Mesenchymal stem cell (in vitro differentiated cells and primary cell): ENCODE measurements at regions not wholly inside any gene's neighbourhood (a gene's known extent, or its start where the extent isn't known, plus 50 kb on each side); places are given as distances from the start of the nearest gene placed in this dataset.

Experiments used
- DNase-seq: peaks from one replicate; pipeline ENCODE4 v3.0.0-alpha.2; 2013
- H2AFZ ChIP-seq: one replicate; pipeline ENCODE4 v1.6.1; 2013; ENCODE audit warnings: low read depth, mild to moderate bottlenecking, control low read depth, inconsistent platforms, low read length, moderate library complexity
- H2AK5ac ChIP-seq: 2 replicates; pipeline ENCODE4 v1.6.1; 2013; ENCODE audit warnings: low read length, moderate library complexity, mild to moderate bottlenecking, inconsistent platforms; ENCODE audit not compliant: severe bottlenecking
- H2BK120ac ChIP-seq: one replicate; pipeline ENCODE4 v1.6.1; 2013; ENCODE audit warnings: low read depth, mild to moderate bottlenecking, inconsistent platforms, low read length, moderate library complexity
- H2BK12ac ChIP-seq, 2 experiments: one replicate each; pipeline ENCODE4 v1.6.1; 2013; ENCODE audit warnings: inconsistent platforms in 2 of 2, low read length in 2 of 2, mild to moderate bottlenecking in 2 of 2, moderate library complexity in 2 of 2, control low read depth in 1 of 2
- H2BK15ac ChIP-seq: one replicate; pipeline ENCODE4 v1.6.1; 2013; ENCODE audit warnings: mild to moderate bottlenecking, low read depth, inconsistent platforms; ENCODE audit not compliant: poor library complexity, severe bottlenecking
- H2BK5ac ChIP-seq: 2 replicates; pipeline ENCODE4 v1.6.1; 2013; ENCODE audit warnings: low read depth, mild to moderate bottlenecking, low read length, control low read depth, inconsistent platforms; ENCODE audit not compliant: poor library complexity, severe bottlenecking
- H3K14ac ChIP-seq, 2 experiments: one replicate each; pipeline ENCODE4 v1.6.1; 2013; ENCODE audit warnings: inconsistent platforms in 2 of 2, low read length in 2 of 2, control low read depth in 1 of 2, mild to moderate bottlenecking in 1 of 2, moderate library complexity in 1 of 2
- H3K18ac ChIP-seq, 2 experiments: one replicate each; pipeline ENCODE4 v1.6.1; 2013; ENCODE audit warnings: inconsistent platforms in 2 of 2, low read length in 2 of 2, control low read depth in 1 of 2, low read depth in 1 of 2, mild to moderate bottlenecking in 1 of 2
- H3K23ac ChIP-seq, 2 experiments: one replicate each; pipeline ENCODE4 v1.6.1; 2013; ENCODE audit warnings: inconsistent platforms in 2 of 2, low read length in 2 of 2, mild to moderate bottlenecking in 2 of 2, moderate library complexity in 2 of 2, control low read depth in 1 of 2
- H3K27ac ChIP-seq: 2 replicates; pipeline ENCODE4 v1.5.1; 2013; ENCODE audit warnings: mild to moderate bottlenecking, moderate library complexity, low read length, control low read depth, inconsistent platforms; ENCODE audit not compliant: poor library complexity, severe bottlenecking
- H3K27me3 ChIP-seq, 2 experiments: 2 replicates each; pipeline versions ENCODE4 v1.6.1 to v1.7.0; 2013; ENCODE audit warnings: low read length in 2 of 2, mild to moderate bottlenecking in 2 of 2, moderate library complexity in 2 of 2, control low read depth in 1 of 2, inconsistent platforms in 1 of 2; ENCODE audit not compliant: control insufficient read depth in 1 of 2, insufficient read depth in 1 of 2
- H3K36me3 ChIP-seq, 2 experiments: 2 replicates each; pipeline versions ENCODE4 v1.6.1 to v1.7.0; 2013; ENCODE audit warnings: low read length in 2 of 2, control low read depth in 1 of 2, inconsistent platforms in 1 of 2, low read depth in 1 of 2, mild to moderate bottlenecking in 1 of 2; ENCODE audit not compliant: insufficient read depth in 2 of 2, control insufficient read depth in 1 of 2
- H3K4ac ChIP-seq, 2 experiments: one replicate each; pipeline ENCODE4 v1.6.1; 2013; ENCODE audit warnings: inconsistent platforms in 2 of 2, low read length in 2 of 2, mild to moderate bottlenecking in 2 of 2, moderate library complexity in 2 of 2, control low read depth in 1 of 2, low read depth in 1 of 2
- H3K4me1 ChIP-seq: 2 replicates; pipeline ENCODE4 v1.6.1; 2013; ENCODE audit warnings: low read depth, low read length, control low read depth; ENCODE audit not compliant: control insufficient read depth, insufficient read depth
- H3K4me2 ChIP-seq: 2 replicates; pipeline ENCODE4 v1.6.1; 2013; ENCODE audit warnings: low read length, mild to moderate bottlenecking, inconsistent platforms; ENCODE audit not compliant: poor library complexity, severe bottlenecking
- H3K4me3 ChIP-seq, 2 experiments: 2 replicates each; pipeline versions ENCODE4 v1.5.1 to v1.7.0; 2013; ENCODE audit warnings: low read length in 2 of 2, mild to moderate bottlenecking in 2 of 2, control low read depth in 1 of 2, low read depth in 1 of 2; ENCODE audit not compliant: insufficient read depth in 1 of 2
- H3K79me1 ChIP-seq: replicated peaks from 2 replicates; pipeline ENCODE4 v1.6.1; 2013; ENCODE audit warnings: mild to moderate bottlenecking, control low read depth, low read length, inconsistent platforms; ENCODE audit not compliant: poor library complexity, severe bottlenecking
- H3K9ac ChIP-seq: 2 replicates; pipeline ENCODE4 v1.7.0; 2013; ENCODE audit warnings: mild to moderate bottlenecking, low read length, moderate library complexity
- H3K9me3 ChIP-seq: 2 replicates; pipeline ENCODE4 v1.7.0; 2013; ENCODE audit warnings: mild to moderate bottlenecking, low read length; ENCODE audit not compliant: control insufficient read depth
- H4K8ac ChIP-seq: one replicate; pipeline ENCODE4 v1.6.1; 2013; ENCODE audit warnings: inconsistent platforms, mild to moderate bottlenecking, low read length, moderate library complexity
- H4K91ac ChIP-seq: one replicate; pipeline ENCODE4 v1.6.1; 2013; ENCODE audit warnings: mild to moderate bottlenecking, low read length, inconsistent platforms
- WGBS: methylation state at CpG from one replicate; pipeline ENCODE4 v1.1.7; 2013; ENCODE audit warnings: mixed read lengths; 5-methylcytosine and 5-hydroxymethylcytosine counted together

DNA sequence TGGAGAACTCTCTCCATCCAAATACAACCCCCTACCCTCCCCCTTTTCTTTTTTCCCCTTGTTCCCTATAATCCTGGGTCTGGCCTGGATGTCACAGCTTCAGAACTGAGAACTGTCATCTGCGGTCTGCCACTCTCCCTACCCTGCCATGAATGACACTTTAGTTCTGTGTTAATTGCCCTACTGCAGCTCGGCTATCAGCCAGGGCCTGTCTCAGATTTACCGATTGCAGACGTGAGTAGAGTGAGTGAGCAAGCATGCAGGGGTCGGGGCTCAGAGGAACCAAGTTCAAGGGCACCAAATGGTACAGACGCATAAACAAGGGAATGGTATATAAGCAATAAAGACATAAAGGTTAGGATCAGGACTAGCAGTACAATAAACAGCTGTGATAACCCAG lies 967.8 kb downstream of the BCL11A start:
- Histone ChIP-seq H3K36me3 (no peaks in the 10 kb centered on the region), H2AFZ (no peak overlapping the region), H3K23ac (no peak overlapping the region), H2BK15ac (no peak overlapping the region), H2BK12ac (no peak overlapping the region), H3K27me3 (no peaks in the 10 kb centered on the region), H3K14ac (no peak overlapping the region), H3K4me3 (no peak overlapping the region), H3K4me1 (no peaks in the 10 kb centered on the region), H3K9me3 (no peaks in the 10 kb centered on the region), H4K91ac (no peak overlapping the region), H2AK5ac (no peak overlapping the region), H3K9ac (no peak overlapping the region), H3K4me2 (no peak overlapping the region), H3K18ac (no peak overlapping the region), H4K8ac (no peak overlapping the region), H2BK5ac (no peak overlapping the region), H3K4ac (no peak overlapping the region), H3K27ac (no peak overlapping the region), H2BK120ac (no peak overlapping the region), H3K79me1 (no peaks in the 10 kb centered on the region)
- DNase-seq: no peak
- WGBS: 3% methylated on average over 5 of the region's 6 CpGs

DNA sequence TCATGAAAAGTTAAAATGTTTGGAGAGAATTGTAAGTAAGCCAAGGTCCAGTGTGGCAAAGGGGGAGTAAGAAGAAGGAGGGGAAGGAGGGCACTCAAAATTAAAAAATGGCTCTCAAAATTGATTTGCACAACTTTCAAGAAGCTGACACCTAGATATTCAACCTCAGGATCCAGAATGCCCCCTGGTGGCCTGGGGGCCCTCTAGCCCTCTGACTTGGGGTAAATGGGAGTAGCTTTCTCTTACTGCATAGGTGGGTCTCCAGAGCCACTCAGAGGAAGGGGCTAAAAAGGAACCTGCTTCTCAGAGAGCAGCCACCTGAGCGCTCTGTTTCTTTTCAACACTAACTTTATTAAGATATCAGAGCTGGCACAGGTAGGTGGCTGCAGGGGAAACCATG lies 968.5 kb downstream of the BCL11A start:
- Histone ChIP-seq H2AK5ac (no peak overlapping the region), H2BK120ac (no peak overlapping the region), H3K27ac (no peak overlapping the region), H3K4me1 (no peaks in the 10 kb centered on the region), H3K4me2 (no peak overlapping the region), H3K9me3 (no peaks in the 10 kb centered on the region), H3K18ac (no peak overlapping the region), H4K8ac (no peak overlapping the region), H3K79me1 (no peaks in the 10 kb centered on the region), H4K91ac (no peak overlapping the region), H3K27me3 (no peaks in the 10 kb centered on the region), H3K4ac (no peak overlapping the region), H3K14ac (no peak overlapping the region), H2BK5ac (no peak overlapping the region), H2AFZ (no peak overlapping the region), H2BK15ac (no peak overlapping the region), H3K23ac (no peak overlapping the region), H3K4me3 (no peak overlapping the region), H3K36me3 (no peaks in the 10 kb centered on the region), H2BK12ac (no peak overlapping the region), H3K9ac (no peak overlapping the region)
- WGBS: no CpG with 5 or more reads among the region's 1 CpG
- DNase-seq: no peak

DNA sequence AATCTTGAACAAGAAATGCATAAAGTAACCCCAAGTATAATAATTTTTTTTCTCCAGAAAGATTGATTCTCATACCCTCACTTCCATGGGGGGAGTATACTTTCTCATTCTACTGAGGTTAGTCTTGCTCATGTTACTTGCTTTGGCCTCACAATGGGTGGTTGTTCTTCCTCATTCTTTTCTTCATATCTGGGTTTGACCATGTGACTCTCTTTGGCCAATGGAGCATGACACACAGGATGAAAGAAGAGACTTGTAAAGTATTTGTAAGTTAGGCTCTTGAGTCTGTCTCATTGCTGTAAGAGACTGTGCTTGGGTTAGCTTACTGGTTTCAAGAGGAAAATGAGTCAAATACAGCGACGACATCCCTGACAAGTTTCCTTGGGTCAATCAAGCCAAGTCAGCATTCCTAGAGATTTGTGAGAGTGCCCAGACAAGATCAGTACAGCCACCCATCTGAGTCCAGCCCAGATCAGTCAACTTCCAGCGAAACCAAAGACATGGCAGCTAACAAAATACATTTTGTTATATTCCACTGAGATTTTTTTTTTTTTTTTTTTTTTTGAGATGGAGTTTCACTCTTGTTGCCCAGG lies 970.2 kb downstream of the BCL11A start:
- no peak overlapping the region for H3K18ac ChIP-seq
- H3K23ac ChIP-seq: no peak overlapping the region
- no peak overlapping the region for H3K4me3 ChIP-seq
- H4K91ac ChIP-seq: no peak overlapping the region
- no peak overlapping the region for H3K14ac ChIP-seq
- no peak for DNase-seq
- no peaks in the 10 kb centered on the region for H3K79me1 ChIP-seq
- H3K4me2 ChIP-seq: no peak overlapping the region
- no peak overlapping the region for H2BK15ac ChIP-seq
- H2AK5ac ChIP-seq: no peak overlapping the region
- no peaks in the 10 kb centered on the region for H3K4me1 ChIP-seq
- no peaks in the 10 kb centered on the region for H3K9me3 ChIP-seq
- no peak overlapping the region for H3K9ac ChIP-seq
- no peak overlapping the region for H2BK12ac ChIP-seq
- H3K4ac ChIP-seq: no peak overlapping the region
- H3K27ac ChIP-seq: no peak overlapping the region
- no peak overlapping the region for H2AFZ ChIP-seq
- 89% methylated on average over 2 of the region's 3 CpGs for WGBS
- no peak overlapping the region for H2BK5ac ChIP-seq
- H3K27me3 ChIP-seq: no peaks in the 10 kb centered on the region
- no peak overlapping the region for H4K8ac ChIP-seq
- H2BK120ac ChIP-seq: no peak overlapping the region
- H3K36me3 ChIP-seq: no peaks in the 10 kb centered on the region

DNA sequence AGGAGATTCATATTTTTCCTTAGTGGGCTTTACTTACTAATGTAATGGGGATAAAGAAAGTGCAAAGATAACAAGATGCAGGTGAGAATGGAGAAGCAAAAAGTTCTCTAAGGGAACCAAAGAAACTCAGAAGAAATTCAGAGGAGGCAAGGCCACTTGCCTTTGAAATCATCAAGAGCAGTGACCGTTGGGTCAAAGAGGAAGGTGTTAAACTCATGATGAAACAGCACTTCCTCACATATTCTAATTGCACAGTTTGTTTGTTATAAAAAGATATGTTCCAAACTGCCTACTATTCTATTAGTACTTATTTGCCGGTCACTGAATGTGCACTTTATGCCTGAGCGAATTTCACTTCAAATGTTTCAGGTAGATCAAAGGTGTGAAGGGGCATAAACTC lies 975.1 kb downstream of the BCL11A start:
- Histone ChIP-seq H3K9me3 (no peaks in the 10 kb centered on the region), H3K27ac (no peak overlapping the region), H3K14ac (no peak overlapping the region), H3K4me3 (no peak overlapping the region), H3K18ac (no peak overlapping the region), H2BK15ac (no peak overlapping the region), H2BK12ac (no peak overlapping the region), H3K4ac (no peak overlapping the region), H3K4me2 (no peak overlapping the region), H4K91ac (no peak overlapping the region), H2BK5ac (no peak overlapping the region), H4K8ac (no peak overlapping the region), H3K36me3 (no peaks in the 10 kb centered on the region), H3K9ac (no peak overlapping the region), H3K27me3 (no peaks in the 10 kb centered on the region), H3K79me1 (no peaks in the 10 kb centered on the region), H2BK120ac (no peak overlapping the region), H2AK5ac (no peak overlapping the region), H2AFZ (no peak overlapping the region), H3K4me1 (no peaks in the 10 kb centered on the region), H3K23ac (no peak overlapping the region)
- no peak for DNase-seq
- 91% methylated on average over 3 of the region's 3 CpGs for WGBS
